HepG2 (cell line): ENCODE measurements at regions not wholly inside any gene's neighbourhood (a gene's known extent, or its start where the extent isn't known, plus 50 kb on each side); places are given as distances from the start of the nearest gene placed in this dataset.

Experiments
- ATAC-seq: fragments of 200-7000 bp; cut with Tn5 transposase; 3 replicates; pipeline ENCODE4 v1.9.1; 2020; ENCODE audit warnings: mild to moderate bottlenecking, moderate library complexity
- BruUV-seq: library from RNA; stranded (reverse); fragments of 400-500 nt; replicated peaks from 2 replicates; lab custom pipeline; 2021; lab: Mats Ljungman, UMichigan
- CTCF ChIA-PET: fragments of 300-600 bp; formaldehyde crosslinking; extraction: SDS; loops from one replicate; lab custom pipeline; 2021; ENCODE audit warnings: low total read pairs, inconsistent platforms, low intra/inter-chr PET ratio; lab: Yijun Ruan, JAX
- POLR2A ChIA-PET: fragments of 350-600 bp; sonication (Branson Sonifier 250); formaldehyde crosslinking; loops from one replicate; lab custom pipeline; 2020; ENCODE audit warnings: antibody characterized with exemption, inconsistent platforms; lab: Yijun Ruan, JAX
- DNase-seq: peaks from one replicate; pipeline ENCODE4 v3.0.0-alpha.2; 2015; ENCODE audit warnings: low spot score
- FAIRE-seq: peaks from 3 replicates; lab custom pipeline; 2011; peaks lifted over from hg19 to GRCh38; lab: Jason Lieb, UNC
- H2AFZ ChIP-seq: one replicate; pipeline ENCODE4 v1.6.1; 2011; ENCODE audit warnings: low read length, inconsistent platforms
- H3K27ac ChIP-seq: fragments of 300-600 bp; 3 replicates; pipeline ENCODE4 v1.8.0; 2011; ENCODE audit warnings: mixed run types, mild to moderate bottlenecking, mixed read lengths, low read length, inconsistent platforms; ENCODE audit not compliant: insufficient read depth; ENCODE audit errors: extremely low read length
- H3K27me3 ChIP-seq, 2 experiments: fragments of 200-600 bp in 1 of 2; 2 replicates in 1 of 2; 3 replicates in 1 of 2; pipeline versions ENCODE4 v1.6.0 to v1.8.0; 2011; ENCODE audit warnings: low read length in 2 of 2, mild to moderate bottlenecking in 2 of 2, moderate library complexity in 2 of 2, inconsistent platforms in 1 of 2; ENCODE audit not compliant: insufficient read depth in 2 of 2, control insufficient read depth in 1 of 2
- H3K36me3 ChIP-seq, 2 experiments: fragments of 200-600 bp in 1 of 2; replicated peaks in 1 of 2; 2 replicates in 1 of 2; 3 replicates in 1 of 2; pipeline versions ENCODE4 v1.5.1 to v1.8.0; 2011; ENCODE audit warnings: low read length in 2 of 2, inconsistent platforms in 1 of 2; ENCODE audit not compliant: insufficient read depth in 2 of 2, control insufficient read depth in 1 of 2
- H3K4me1 ChIP-seq: 2 replicates; pipeline ENCODE4 v1.5.1; 2012; ENCODE audit warnings: low read length, inconsistent platforms; ENCODE audit not compliant: insufficient read depth
- H3K4me2 ChIP-seq: 2 replicates; pipeline ENCODE4 v1.6.0; 2011; ENCODE audit warnings: low read depth, low read length, inconsistent platforms
- H3K4me3 ChIP-seq, 3 experiments: fragments of 200-600 bp in 1 of 3; sonication (generic), shearing (Covaris generic) in 1 of 3; replicated peaks in 1 of 3; 2 replicates each; pipeline ENCODE4 v1.5.1; 2011 to 2016; ENCODE audit warnings: low read length in 3 of 3, inconsistent platforms in 2 of 3, low read depth in 2 of 3, mild to moderate bottlenecking in 2 of 3, control low read depth in 1 of 3, mixed read lengths in 1 of 3; ENCODE audit not compliant: insufficient read depth in 1 of 3
- H3K79me2 ChIP-seq: one replicate; pipeline ENCODE4 v1.6.1; 2011; ENCODE audit warnings: low read length, inconsistent platforms; ENCODE audit not compliant: insufficient read depth
- H3K9ac ChIP-seq: 2 replicates; pipeline ENCODE4 v1.6.0; 2011; ENCODE audit warnings: mild to moderate bottlenecking, low read depth, low read length, inconsistent platforms; ENCODE audit not compliant: insufficient read depth
- H3K9me3 ChIP-seq: 2 replicates; pipeline ENCODE4 v1.5.1; 2012; ENCODE audit warnings: mild to moderate bottlenecking, low read length
- H4K20me1 ChIP-seq: 2 replicates; pipeline ENCODE4 v1.6.0; 2011; ENCODE audit warnings: inconsistent platforms, mild to moderate bottlenecking, low read length, moderate library complexity; ENCODE audit not compliant: insufficient read depth
- CREBL2 ChIP-seq: sonication (generic); formaldehyde crosslinking; IDR thresholded peaks from 2 replicates; pipeline ENCODE4 v1.8.1; 2023; ENCODE audit warnings: missing genetic modification reagents, mild to moderate bottlenecking, borderline replicate concordance
- FOXO1 ChIP-seq: sonication (generic); formaldehyde crosslinking; IDR thresholded peaks from 2 replicates; pipeline ENCODE4 v1.4.0; 2020; ENCODE audit warnings: missing genetic modification reagents
- MXI1 ChIP-seq: IDR thresholded peaks from 3 replicates; pipeline ENCODE4 v1.6.1; 2012; ENCODE audit warnings: low read depth, low read length, inconsistent platforms, borderline replicate concordance
- NFATC3 ChIP-seq: sonication (generic); formaldehyde crosslinking; IDR thresholded peaks from 2 replicates; pipeline ENCODE4 v1.5.1; 2020; ENCODE audit warnings: mild to moderate bottlenecking, missing genetic modification reagents
- NFE2L1 ChIP-seq: sonication (generic); formaldehyde crosslinking; IDR thresholded peaks from 2 replicates; pipeline ENCODE4 v1.4.0; 2020; ENCODE audit warnings: missing genetic modification reagents, mild to moderate bottlenecking, borderline replicate concordance
- NR2F1 ChIP-seq, 2 experiments: fragments of 450-650 bp in 1 of 2; formaldehyde crosslinking in 1 of 2; IDR thresholded peaks; 2 replicates each; pipeline versions ENCODE4 v1.5.0 to v1.6.1; 2016 to 2020; ENCODE audit warnings: mild to moderate bottlenecking in 1 of 2, missing compliant biosample characterization in 1 of 2, missing genetic modification reagents in 1 of 2, moderate library complexity in 1 of 2
- PHF21A ChIP-seq: sonication (generic); formaldehyde crosslinking; IDR thresholded peaks from 2 replicates; pipeline ENCODE4 v1.5.0; 2020; ENCODE audit warnings: mild to moderate bottlenecking, missing genetic modification reagents
- RBM22 ChIP-seq: fragments of 200-400 bp; formaldehyde crosslinking; optimal IDR thresholded peaks from 2 replicates; pipeline ENCODE3; 2017; ENCODE audit warnings: mild to moderate bottlenecking, low read length, moderate library complexity
- SRSF4 ChIP-seq: fragments of 200-400 bp; formaldehyde crosslinking; IDR thresholded peaks from one replicate; pipeline ENCODE4 v1.6.1; 2018; ENCODE audit warnings: mild to moderate bottlenecking, low read depth, low read length, moderate library complexity; ENCODE audit not compliant: poor library complexity, severe bottlenecking
- TFE3 ChIP-seq: IDR thresholded peaks from 2 replicates; pipeline ENCODE4 v1.6.1; 2016
- THAP11 ChIP-seq: IDR thresholded peaks from 2 replicates; pipeline ENCODE4 v1.6.1; 2016; ENCODE audit warnings: missing biosample characterization, missing genetic modification reagents
- THYN1 ChIP-seq: sonication (generic); formaldehyde crosslinking; IDR thresholded peaks from 2 replicates; pipeline ENCODE4 v1.8.1; 2023; ENCODE audit warnings: low read depth, mild to moderate bottlenecking, moderate library complexity, missing genetic modification reagents, borderline replicate concordance
- ZKSCAN5 ChIP-seq: sonication (generic); formaldehyde crosslinking; IDR thresholded peaks from 2 replicates; pipeline ENCODE4 v1.5.1; 2020; ENCODE audit warnings: mild to moderate bottlenecking, missing genetic modification reagents
- ZNF12 ChIP-seq: sonication (generic); formaldehyde crosslinking; IDR thresholded peaks from 2 replicates; pipeline ENCODE4 v1.5.0; 2020; ENCODE audit warnings: missing genetic modification reagents
- ZNF275 ChIP-seq: sonication (generic); formaldehyde crosslinking; IDR thresholded peaks from 2 replicates; pipeline ENCODE4 v1.8.0; 2022; ENCODE audit warnings: missing genetic modification reagents, mild to moderate bottlenecking, inconsistent platforms, borderline replicate concordance
- ZNF331 ChIP-seq: sonication (generic); formaldehyde crosslinking; IDR thresholded peaks from 2 replicates; pipeline ENCODE4 v1.4.0; 2020; ENCODE audit warnings: missing genetic modification reagents
- ZNF567 ChIP-seq: sonication (generic); formaldehyde crosslinking; IDR thresholded peaks from 2 replicates; pipeline ENCODE4 v1.8.1; 2023; ENCODE audit warnings: mild to moderate bottlenecking, missing genetic modification reagents, borderline replicate concordance
- ZNF782 ChIP-seq: sonication (generic); formaldehyde crosslinking; IDR thresholded peaks from 2 replicates; pipeline ENCODE4 v1.4.0; 2020; ENCODE audit warnings: missing genetic modification reagents, mild to moderate bottlenecking, borderline replicate concordance
- WGBS: methylation state at CpG from one replicate; pipeline ENCODE4 v1.1.6; 2017; ENCODE audit warnings: low lambda C conversion rate; 5-methylcytosine and 5-hydroxymethylcytosine counted together
- in situ Hi-C: cut with HindIII; loops from 2 replicates; pipeline ENCODE4 v1.10.0; 2017; ENCODE audit warnings: low pct_unique_long_range_greater_than_20kb; ENCODE audit not compliant: extremely low pct_ligation_motif_present
- intact Hi-C: fragments of 100-400 bp; cut with micrococcal nuclease; formaldehyde crosslinking; loops from one replicate; pipeline ENCODE4 v1.10.0; 2022; ENCODE audit not compliant: unreplicated experiment

GRCh38 chr3:76122007-76122406 lies 336.7 kb upstream of the ZNF717 start:
- ChIA-PET CTCF (no interaction called here), POLR2A (no interaction called here)
- Histone ChIP-seq H3K4me3 (no peak overlapping the region), H3K9ac (no peak overlapping the region), H3K27ac (no peak overlapping the region), H3K27me3 (no peaks in the 10 kb centered on the region), H4K20me1 (no peaks in the 10 kb centered on the region), H3K4me1 (no peaks in the 10 kb centered on the region), H3K4me2 (no peak overlapping the region), H3K36me3 (no peaks in the 10 kb centered on the region), H3K9me3 (no peaks in the 10 kb centered on the region), H3K79me2 (no peaks in the 10 kb centered on the region), H2AFZ (no peak overlapping the region)
- DNase-seq (no peak), FAIRE-seq (no peak), ATAC-seq (no peak)
- in situ Hi-C loops = no loop called here
- BruUV-seq = no TSS peak
- TF ChIP-seq ZNF782 (CRISPR knock-in tag) (no peak), THAP11 (CRISPR knock-in tag) (no peak), TFE3 (CRISPR knock-in tag) (no peak)
- intact Hi-C loops = no loop called here

GRCh38 chr3:76129441-76129840 lies 344.1 kb upstream of the ZNF717 start:
- no TSS peak for BruUV-seq
- in situ Hi-C loops = no loop called here
- POLR2A ChIA-PET = no interaction called here
- H3K4me2 ChIP-seq = no peak overlapping the region
- no peaks in the 10 kb centered on the region for H3K27me3 ChIP-seq
- H3K4me1 ChIP-seq = no peaks in the 10 kb centered on the region
- no peaks in the 10 kb centered on the region for H3K36me3 ChIP-seq
- H3K9ac ChIP-seq = no peak overlapping the region
- no peaks in the 10 kb centered on the region for H3K9me3 ChIP-seq
- CTCF ChIA-PET = no interaction called here
- H2AFZ ChIP-seq = no peak overlapping the region
- no peak for DNase-seq
- no peaks in the 10 kb centered on the region for H4K20me1 ChIP-seq
- no peaks in the 10 kb centered on the region for H3K79me2 ChIP-seq
- intact Hi-C loops = no loop called here
- under 1% methylated on average over 3 of the region's 3 CpGs for WGBS
- H3K4me3 ChIP-seq = no peak overlapping the region
- no peak for ATAC-seq
- H3K27ac ChIP-seq = no peak overlapping the region
- no peak for FAIRE-seq
- TF ChIP-seq FOXO1 = no peak
- no peak for TF ChIP-seq ZKSCAN5 (CRISPR knock-in tag)
- no peak for TF ChIP-seq SRSF4
- no peak for TF ChIP-seq ZNF12
- no peak for TF ChIP-seq CREBL2 (CRISPR knock-in tag)
- no peak for TF ChIP-seq RBM22
- no peak for TF ChIP-seq ZNF567 (CRISPR knock-in tag)
- no peak for TF ChIP-seq MXI1
- TF ChIP-seq ZNF275 (CRISPR knock-in tag) = no peak
- TF ChIP-seq NR2F1 (CRISPR knock-in tag; IDR thresholded peaks at IDR 0.05) = no peak
- no peak for TF ChIP-seq NFE2L1 (CRISPR knock-in tag)
- TF ChIP-seq PHF21A (CRISPR knock-in tag) = no peak
- TF ChIP-seq NFATC3 (CRISPR knock-in tag) = no peak
- TF ChIP-seq THYN1 (CRISPR knock-in tag) = no peak
- TF ChIP-seq ZNF331 (CRISPR knock-in tag) = no peak
